Kidney glomerular epithelial cell (primary cell): ENCODE measurements at regions not wholly inside any gene's neighbourhood (a gene's known extent, or its start where the extent isn't known, plus 50 kb on each side); places are given as distances from the start of the nearest gene placed in this dataset.
"Not testable (repeated sequence)": the region's sequence is repeated elsewhere in the genome, so short reads cannot be mapped to it uniquely, and the experiment has no call there.

ENCODE experiments used
- DNase-seq: peaks from one replicate; lab custom pipeline; 2025; lab: John Stamatoyannopoulos, UW

DNA sequence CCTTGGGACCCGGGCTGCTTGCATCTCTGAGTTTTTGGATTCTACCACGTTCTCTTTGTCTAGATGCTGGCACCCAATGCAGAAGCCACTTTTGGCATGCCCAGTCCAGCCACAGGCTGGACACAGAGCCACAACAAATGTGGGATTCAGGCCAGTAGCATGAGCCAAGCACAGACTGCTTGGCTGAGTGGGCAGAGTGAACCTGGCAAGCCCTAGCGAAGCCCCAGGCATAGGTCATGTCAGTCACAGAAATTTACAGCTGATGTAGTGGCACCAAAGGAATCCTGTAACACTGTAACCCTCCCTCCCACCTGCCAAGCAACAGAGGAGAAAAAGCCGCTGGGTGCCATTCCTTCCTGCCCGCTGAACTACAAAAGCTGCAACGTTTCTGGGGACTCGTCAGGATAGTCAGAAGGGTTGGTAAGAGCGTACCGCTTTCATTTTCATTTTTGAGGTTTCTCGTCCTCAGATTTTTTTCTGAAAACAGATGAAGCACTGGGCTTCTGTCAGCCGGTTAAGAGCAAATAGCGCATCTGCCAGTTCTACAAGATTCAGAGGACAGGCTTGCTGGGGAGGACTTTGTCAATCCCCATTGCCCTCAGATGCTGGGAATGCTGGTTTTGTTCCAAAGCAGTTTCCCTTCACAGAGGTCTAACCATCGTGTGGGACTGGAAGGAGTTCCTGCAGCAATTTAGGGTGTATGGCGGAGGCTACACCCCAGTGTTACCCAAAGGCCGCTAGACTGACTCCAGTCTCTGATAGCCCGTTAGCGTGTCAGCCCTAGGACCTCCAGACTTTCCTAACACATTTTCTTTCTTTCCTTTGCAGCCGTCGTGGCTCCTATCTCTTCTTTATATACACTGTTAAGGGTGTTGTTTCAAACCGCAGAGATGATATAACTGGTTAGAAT lies 399.0 kb downstream of the HTR1A start:
- DNase-seq: no peak

DNA sequence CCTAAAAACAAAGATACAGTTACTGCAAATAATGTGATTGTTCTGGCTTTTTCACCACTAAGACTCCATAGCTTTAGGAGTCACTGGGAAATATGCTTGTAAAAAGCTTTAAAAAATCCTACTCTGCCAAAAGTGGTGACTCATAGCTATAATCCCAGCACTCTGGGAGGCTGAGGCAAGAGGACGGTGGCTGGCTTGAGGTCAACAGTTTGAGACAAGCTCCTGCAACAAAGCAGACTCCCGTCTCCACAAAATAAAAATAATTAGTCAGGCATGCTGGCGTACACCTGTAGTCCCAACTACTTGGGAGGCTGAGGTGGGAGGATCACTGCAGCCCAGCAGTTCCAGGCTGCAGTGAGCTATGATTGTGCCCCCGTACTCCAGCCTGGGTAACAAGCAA lies 406.4 kb downstream of the HTR1A start:
- DNase-seq: no peak

DNA sequence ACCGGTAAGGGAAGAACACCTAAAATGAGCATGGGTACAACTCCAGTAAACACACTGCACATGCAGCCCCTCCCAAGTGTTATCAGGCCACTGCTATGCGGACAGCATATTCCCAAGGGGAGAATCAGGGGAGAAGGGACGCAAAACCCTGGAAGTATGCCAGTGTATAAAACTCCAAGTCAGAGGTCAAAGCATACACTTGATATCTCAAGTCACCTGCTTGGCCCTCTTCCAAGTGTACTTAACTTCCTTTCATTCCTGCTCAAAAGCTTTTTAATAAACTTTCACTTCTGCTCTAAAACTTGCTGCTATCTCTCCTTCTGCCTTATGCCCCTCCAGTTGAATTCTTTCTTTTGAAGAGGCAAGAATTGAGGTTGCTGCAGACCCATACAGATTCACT lies 408.1 kb downstream of the HTR1A start:
- DNase-seq: no peak

DNA sequence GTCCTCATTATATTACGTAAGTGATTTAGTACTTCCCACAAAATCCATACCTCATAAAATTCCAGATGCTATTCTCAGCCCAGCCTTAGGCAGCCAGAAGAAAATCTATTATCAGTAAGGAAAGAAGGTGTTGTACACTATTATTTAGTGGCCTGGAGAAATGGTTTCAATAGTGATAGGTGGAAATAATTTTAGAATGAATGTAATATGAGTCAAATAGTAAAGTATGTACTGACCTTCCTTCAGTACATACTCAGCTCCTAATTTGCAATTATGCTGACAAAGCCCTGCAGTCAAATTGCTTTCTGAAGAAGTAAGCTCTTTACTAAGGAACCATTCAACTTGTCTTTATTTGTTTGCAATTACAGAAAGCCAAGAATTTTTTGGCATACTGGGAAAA lies 409.2 kb downstream of the HTR1A start:
- DNase-seq: no peak

DNA sequence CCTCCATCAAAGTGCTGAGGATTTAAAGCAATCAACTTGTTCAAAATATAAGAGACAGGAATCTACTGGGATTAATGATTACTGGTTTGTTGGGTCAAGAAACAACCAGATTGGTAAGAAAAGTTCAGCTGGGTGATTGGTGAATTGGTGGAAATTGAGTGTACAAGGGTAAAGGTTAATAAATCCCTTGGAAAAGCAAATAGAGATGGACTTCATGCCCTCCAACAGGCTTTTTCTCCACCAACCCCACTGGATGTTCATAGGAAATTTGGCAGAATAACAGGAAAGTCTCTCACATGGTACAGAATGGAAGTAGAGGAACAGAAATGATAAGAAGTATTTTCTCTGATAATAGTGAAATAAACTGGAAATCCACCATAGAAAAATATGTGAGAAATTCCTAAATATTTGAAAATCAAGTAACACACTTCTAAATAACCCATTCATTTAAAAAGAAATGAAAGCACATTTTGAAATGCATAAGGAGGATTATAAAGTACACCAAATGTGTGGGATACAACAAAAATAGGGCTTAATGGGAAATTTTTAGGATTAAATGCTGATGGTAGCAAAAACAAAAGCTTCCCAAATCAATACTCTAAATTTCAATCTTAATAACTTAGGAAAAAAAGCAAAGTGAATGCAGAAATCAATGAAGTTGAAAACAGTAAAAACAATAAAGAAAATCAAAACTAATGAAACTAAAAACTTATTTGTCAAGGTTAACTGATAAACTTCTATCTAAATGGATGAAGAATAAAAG lies 426.2 kb downstream of the HTR1A start:
- no peak for DNase-seq

DNA sequence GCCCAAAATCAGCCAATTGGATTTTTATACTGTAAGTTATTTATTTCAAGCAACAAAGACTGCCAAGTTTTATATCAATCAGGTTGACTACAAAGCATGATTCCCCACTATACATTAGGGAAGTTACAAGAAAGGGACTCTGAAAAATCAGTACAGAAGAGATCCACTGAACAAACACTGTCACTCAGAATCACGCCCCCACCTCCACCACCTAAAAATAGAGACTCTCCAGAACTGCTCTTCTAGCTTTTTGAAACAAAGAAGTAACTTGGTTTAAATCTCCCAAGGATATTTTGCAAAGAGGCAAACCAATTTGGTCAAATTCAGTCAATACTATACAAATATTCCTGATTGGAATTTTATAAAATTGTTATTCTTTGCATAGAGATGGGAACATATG lies 438.0 kb downstream of the HTR1A start:
- DNase-seq: no peak

DNA sequence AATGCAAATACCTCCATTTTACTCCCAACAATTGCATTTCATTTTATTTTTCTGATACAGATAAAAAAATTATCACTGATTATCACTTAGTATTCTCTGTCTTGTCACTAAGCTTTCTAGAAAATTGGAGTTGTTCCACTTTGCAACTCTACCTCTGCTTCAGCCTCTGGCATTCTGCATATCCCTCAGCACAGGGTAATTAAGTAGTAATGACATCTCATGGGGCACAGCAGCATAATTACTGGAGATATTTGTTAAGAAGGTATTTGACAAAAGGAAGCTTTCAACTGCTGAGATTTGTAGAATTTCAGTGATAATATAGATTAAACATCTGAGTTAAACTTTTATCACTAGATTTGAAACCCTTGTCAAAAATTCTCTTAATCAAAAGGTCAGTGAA lies 446.2 kb downstream of the HTR1A start:
- no peak for DNase-seq

DNA sequence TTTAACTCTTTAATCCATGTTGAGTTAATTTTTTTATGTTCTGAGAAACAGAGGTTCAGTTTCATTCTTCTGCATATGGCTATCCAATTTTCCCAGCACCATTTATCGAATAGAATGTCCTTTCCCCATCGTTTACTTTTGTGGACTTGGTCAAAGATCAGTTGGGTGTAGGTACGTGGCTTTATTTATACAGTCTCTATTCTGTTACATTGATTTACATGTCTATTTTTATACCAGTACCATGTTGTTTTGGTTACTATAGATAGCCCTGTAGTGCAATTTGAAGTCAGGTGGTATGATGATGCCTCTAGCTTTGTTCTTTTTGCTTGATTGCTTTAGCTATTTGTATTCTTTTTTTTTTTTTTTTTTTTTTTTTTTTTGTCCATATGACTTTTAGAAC lies 462.0 kb downstream of the HTR1A start:
- no peak for DNase-seq

DNA sequence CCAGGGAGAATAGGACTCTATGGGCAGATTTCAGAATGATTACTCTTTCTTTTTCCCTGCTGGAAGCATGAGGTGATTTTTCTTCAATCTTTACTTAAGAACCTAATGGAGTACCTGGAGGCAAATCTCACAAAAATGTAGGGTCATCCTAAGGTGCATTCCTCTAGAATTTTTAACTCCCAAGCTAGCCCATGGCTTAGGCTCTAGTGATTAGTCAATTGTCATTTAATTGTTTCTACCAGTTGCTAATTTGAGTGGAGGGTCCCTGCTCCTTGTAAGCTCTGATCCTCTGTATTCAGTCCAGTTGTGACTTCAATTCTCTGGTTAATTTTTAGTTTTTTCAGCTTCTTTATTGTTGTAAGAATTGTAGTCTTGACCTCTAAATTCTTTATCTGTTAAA lies 467.0 kb downstream of the HTR1A start:
- no peak for DNase-seq

DNA sequence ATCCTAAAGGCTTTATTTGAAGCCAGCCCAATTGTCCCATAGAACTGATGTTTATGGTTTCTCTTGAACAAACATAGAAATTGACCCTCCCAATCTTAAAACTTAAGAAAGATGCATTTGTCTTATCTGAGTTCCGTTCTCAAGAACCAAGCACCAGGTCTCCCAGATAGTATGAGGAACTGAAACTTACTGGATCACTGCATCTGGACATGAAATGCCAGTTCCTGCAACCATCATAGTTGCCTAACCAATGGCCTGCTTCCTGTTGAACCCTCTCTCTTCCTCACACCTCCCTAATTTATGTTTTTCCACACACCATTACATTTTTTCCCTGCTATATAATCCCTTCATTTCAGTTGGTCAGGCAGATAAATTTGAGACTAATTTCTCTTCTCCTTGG lies 478.9 kb downstream of the HTR1A start:
- DNase-seq: no peak

DNA sequence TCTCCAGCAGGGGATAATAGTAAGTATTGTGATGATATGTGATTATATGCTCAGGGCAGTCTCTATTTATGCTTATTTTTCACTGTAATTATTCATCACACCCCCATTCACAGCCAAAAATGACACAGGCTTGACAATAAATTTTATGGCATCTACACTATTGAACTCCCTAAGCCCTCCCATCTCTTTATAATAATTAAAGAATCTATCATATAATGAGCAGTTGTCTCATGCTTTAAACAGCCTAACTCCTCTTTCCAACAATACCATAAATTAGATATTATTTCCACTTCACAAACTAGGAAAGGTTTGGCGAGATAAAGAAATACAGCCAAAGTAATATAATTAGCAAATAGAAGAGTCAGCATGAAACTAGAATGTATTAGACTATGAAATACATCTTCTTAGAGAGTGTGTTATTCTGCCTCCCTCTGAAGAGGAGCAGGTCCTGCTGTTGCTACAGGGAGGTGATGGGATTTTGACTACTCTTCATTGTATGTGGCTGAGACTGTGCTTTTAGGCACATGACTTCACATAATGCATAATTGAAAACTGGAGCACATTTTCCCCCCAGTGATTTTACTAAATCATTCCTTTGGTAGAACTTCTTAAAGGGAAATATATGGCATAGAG lies 488.8 kb downstream of the HTR1A start:
- no peak for DNase-seq

DNA sequence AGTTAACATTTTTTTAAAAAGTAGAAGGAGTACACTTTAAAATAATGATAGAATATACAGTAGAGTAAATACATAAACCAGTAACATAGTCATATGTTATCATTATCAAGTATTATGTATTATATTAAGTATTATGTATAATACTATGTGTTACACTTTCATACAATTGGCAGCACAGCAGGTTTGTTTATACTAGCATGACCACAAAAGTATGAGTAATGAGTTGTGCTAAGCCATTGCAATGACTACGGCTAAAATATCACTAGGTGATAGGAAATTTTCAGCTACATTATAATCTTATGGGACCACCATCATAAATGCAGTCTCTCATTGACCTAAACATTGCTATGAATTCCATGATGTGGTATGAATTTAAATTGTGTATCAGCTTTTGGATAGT lies 506.0 kb downstream of the HTR1A start:
- peak; percentile 39 for DNase-seq

DNA sequence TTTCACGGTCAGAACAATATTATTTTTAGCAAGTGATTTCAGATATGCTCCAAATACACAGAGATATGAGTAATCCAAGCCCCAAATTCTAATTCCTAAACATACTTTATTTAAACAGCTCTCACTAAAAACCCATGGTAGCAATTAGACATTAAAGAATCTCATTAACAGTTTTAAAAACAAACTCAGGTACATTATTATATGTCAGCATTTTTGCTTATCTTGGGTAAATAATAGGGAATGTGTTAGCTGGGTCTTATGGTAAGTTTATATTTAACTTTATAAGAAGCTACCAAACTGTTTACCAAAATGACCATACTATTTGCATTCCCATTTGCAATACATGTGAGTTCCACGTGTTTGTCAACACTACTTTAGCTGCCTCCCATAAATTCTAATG lies 511.1 kb downstream of the HTR1A start:
- no peak for DNase-seq

DNA sequence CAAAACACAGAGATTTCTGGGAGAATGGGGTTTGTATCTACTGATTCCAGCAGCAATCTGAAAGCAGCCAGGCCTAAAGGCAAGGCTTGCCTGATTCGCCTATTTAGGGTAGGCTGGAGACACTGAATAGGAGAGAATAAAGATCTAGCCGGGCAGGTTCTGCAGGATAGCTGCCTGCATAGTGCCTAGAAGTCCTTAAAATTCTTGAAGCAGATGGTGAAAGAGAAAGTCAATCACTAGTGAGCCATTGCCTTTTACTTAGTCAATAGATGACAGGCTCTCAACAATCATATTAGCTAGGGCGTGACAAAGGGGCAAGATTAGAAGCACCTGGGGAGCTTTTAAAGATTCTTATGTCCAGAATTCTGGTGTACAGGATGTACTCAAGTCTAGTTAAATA lies 522.7 kb downstream of the HTR1A start:
- DNase-seq: no peak

DNA sequence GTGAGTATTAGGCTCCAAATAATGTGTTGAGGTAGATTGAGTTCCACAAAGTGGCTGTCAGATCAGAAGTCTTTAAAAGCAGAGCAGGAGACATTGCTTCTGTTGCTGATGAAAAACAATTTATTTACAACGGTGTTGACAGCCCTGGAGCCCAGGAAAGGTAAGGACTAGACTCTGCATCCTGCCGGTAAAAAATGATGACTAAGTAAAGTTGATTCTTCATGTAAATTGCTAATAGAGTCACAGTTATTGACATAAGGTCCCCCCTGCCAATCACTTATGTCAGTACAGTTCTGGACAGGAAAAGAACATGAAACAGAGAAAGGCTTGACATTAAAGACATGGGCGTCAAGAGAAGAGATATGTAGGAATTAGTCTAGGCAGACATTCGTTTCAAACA lies 552.5 kb downstream of the HTR1A start:
- no peak for DNase-seq

DNA sequence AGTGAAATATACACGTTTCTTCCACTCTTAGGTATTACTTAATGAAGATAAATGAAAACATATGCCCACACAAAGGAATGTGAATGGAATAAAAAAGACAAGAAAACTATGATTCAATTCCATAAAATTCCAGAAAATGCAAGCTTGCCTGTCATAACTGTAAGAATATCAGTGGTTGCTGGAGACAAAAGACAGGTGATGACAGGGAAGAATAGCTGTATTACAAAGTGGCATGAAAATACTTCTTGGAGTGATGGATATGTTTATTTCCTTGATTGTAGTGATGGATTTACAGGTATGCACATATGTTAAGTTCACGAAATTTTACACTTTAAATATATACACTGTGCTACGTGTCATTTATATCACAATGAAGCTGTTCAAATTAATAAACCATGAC lies 553.3 kb downstream of the HTR1A start:
- no peak for DNase-seq

DNA sequence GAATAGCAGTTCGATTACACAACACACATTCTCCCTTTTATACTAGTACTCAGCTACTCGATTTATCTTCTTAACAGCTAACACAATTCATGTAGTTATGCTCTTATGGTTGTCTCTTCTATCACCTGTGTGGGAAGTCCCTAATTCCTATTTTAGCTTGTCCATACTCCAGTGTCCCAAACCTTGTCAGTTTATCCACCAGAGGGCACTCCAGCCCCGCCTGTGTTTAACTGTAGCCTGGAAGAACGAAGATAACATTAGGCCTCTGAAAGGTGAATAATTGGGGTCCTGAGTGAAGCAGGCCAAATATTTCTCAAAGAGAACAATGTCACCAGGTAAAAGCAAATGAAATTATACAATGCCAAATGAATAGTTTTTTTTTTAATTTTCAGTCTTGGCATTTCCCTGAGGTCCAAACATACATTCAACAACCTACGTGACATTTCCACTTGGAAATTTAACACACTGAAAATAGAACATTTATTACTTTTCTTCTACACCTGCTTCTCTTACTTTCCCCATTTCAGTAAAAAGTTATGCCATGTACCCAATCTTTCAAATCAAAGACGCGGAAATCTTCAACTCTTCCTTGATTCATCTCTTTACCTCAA lies 560.7 kb downstream of the HTR1A start:
- peak; percentile 49 for DNase-seq

DNA sequence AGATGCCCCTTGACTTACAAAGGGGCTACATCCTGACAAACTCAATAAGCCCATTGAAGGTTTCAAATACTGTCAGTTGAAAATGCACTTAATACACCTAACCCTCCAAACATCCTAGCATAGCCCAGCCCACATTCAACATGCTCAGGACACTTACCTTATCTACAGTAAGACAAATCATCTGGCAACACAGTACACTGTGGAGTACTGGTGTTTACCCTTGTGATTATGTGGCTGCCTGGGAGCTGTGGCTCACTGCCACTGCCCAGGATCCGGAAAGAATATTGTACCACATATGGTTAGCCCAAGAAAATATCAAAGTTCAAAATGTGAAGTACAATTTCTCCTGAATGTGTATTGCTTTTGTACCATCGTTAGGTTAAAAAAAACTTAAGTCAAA lies 562.2 kb downstream of the HTR1A start:
- DNase-seq: no peak

DNA sequence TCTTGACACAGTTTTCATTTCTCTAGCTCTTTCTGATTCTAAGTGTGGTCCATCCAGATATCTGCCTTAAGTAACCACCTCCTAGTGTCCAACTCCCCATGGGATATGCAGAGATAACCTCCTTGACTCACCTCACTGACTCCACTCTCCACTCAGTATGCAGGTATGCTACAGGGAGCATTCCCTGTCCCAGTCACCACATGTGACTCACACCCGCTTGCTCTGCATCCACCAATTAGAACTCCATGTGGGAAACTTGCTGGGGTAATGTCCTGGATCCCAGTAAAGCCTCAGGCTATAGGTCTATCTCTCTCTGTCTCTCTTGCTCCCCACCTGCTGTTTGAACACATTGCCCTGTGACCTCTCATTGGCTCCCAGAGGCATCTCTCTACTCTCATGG lies 563.9 kb downstream of the HTR1A start:
- peak; percentile 38 for DNase-seq

DNA sequence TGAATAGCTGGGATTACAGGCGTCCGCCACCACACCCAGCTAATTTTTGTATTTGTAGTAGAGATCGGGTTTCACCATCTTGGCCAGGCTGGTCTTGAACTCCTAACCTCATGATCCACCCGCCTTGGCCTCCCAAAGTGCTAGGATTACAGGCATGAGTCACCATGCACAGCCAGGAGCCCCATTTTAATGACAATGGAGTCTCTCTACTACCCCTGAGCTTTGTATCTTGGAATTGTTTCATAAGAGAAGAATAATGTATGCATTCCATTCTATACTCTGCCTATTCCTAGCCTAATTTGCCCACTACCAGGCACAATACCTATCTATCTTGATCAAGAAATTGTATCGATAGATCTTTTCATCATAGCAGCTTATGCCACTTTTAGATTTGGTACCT lies 574.1 kb downstream of the HTR1A start:
- not testable (repeated sequence) for DNase-seq

DNA sequence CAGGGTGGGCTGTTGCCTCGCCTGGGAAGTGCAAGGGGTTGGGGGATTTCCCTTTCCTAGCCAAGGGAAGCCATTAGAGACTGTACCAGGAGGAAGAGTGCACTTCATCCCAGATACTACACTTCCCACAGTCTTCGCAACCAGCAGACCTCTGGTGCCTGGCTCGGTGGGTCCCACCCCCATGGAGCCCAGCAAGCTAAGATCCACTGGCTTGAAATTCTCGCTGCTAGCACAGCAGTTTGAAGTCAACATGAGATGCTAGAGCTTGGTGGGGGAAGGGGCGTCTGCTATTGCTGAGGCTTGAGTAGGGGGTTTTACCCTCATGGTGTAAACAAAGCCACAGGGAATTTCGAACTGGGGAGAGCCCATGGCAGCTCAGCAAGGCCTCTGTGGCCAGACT lies 586.4 kb downstream of the HTR1A start:
- no peak for DNase-seq

DNA sequence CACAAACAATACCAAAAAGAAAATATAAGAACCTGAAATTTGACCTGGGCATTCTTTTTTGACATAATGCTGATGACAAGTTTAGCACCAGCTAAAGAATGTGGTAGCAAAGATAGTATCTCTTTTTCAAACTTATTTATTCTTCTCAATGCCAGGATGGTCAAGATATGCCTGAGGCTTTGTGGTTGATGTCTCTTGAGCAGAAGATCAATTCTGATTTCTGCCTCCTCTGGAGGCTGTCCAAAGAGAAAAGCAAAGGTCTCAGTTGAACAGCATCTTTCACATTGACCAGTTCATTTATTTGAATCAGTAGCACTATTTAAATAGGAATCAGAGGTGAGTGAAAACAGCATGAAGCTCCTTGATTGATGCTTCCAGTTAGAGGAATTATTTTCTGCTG lies 588.2 kb downstream of the HTR1A start:
- DNase-seq: no peak

DNA sequence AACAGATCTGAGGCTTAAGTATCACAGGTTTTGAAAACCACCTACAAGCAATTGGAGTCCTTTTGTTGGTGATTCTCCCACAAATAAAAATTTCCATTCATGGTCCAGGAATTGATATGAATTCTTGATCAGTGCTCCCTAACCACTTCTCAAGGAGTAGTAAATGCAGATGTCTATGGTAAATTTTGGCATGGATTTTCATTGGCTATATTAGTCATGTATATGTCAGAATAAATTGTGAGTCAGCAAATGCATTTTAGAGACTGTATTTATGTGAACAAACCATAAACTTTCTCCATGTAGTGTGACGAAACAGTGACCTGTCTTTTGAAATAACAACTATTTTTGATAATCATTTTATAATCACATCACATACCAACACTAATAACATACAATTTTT lies 611.1 kb downstream of the HTR1A start:
- DNase-seq: no peak
